ENCODE measurements at regions not wholly inside any gene's neighbourhood (a gene's known extent, or its start where the extent isn't known, plus 50 kb on each side); places are given as distances from the start of the nearest gene placed in this dataset.

GRCh38 chr21:27649323-27649722 is 682.4 kb upstream of the ADAMTS5 start:
- DNase-seq, result no peak

DNA sequence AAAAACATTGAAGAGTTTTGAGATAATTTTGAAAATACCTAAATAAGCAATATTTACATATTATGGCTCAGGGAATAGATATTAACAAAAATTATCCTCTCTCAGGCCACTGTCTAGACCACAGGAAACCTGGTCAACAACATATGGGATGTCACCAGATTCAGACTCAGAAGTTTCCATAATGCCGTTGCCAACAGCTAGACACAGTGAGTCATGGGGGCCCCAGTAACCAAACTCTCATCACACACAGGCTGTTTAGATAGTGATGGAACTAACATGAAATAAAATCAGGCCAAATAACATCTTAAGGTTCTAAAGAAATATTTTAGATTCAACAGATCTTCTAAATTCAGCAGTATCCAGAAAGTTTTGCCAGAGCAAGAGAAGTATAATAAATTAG is 681.7 kb upstream of the ADAMTS5 start:
- no peak for DNase-seq

GRCh38 chr21:27647921-27648320 is 681.0 kb upstream of the ADAMTS5 start:
- DNase-seq, result no peak

DNA sequence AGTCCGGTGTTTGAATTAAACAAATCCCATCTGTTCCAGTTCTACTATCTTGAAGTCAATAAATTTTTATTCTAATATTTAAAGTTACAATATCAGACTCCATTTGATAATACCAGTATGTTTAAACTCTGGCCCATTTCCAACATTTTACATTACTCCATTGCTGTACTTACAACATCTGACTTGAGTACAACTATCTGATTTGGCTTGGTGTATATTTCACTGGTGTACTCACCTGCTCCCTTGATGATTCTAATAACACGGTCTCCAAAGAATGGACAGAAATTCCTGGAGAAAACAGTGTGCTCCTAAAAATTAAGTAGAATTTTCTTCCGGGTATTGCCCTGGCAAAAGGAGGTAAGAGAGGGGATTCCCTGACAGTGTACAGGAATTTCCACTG is 680.5 kb upstream of the ADAMTS5 start:
- no peak for DNase-seq

- no peak for DNase-seq
These were observed 679.8 kb upstream of the ADAMTS5 start for GRCh38 chr21:27646691-27647090.

DNA sequence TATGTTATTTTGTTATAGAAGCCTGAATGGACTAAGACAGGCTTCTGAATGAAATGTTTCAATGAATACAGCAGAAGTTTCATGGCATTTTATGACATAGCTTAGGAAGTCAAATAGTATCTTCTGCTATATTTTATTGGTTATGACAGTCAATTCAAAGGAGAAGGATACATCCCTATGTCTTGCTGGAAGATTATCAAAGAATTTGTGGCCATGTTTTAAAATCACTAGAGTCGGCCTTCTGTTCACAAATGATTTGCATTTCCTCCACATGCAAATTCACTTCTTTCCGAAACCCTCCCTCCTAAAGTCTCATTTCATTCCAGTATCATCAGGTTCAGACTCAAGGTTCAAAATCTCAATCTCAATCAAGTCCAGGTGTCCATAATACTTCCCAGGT is 679.2 kb upstream of the ADAMTS5 start:
- DNase-seq, result no peak

GRCh38 chr21:27645285-27645684 is 678.4 kb upstream of the ADAMTS5 start:
- DNase-seq, result no peak

DNA sequence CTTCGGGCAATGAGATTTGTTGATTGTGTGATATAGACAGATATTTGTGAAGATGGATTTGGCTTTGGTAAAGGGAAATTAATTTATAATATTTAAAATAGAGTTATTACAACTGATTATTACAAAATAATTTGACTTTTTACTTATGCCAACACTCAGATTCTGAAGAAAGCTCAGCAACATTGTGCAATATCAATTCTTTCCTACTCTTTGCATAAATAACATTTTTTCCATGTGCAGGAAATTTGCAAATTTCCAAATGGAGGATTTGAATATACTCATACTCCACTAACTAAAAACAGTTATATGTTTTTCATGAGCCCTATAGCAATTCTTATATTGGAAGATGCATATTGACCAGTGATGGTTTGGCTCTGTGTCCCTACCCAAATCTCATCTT is 676.4 kb upstream of the ADAMTS5 start:
- no peak for DNase-seq

DNA sequence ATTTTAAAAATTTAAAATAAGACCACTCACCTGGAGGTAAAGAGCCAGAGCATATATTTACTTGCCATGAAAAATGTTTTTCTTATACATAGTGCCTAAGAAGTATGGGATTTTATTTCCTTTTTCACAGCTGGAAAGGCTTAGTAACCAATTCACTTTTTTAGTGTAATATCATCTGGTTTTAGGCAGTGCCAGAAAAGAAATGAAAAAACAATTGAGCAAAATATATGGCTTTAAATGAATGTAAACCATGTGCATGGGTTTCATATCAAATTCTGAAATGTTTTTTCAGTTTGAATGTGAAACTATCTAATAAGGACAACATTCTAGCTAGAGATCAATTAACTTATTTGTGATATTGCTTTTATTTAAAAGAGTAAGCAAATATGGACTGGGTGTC is 672.4 kb upstream of the ADAMTS5 start:
- DNase-seq, result no peak

GRCh38 chr21:27636656-27637055 is 669.8 kb upstream of the ADAMTS5 start:
- no peak for DNase-seq

DNA sequence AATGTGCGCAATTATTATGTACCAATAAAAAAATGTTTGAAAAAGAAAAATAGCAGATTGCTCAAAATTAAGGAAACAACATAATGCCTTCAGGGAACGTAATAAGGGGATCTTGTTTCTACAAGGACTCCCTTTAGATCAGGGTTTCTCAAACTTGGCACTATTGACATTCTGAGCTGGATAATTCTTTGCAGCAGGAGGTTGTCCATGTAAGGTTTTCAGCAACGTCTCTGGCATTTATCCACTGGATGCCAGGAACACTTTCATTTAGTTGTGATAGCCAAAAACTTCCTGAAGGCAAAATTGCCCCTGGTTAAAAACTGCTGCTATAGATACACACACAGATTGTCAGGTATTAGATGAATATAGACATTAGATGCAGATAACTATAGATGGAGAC is 666.7 kb upstream of the ADAMTS5 start:
- DNase-seq, result no peak

- DNase-seq, result no peak
These were observed 664.6 kb upstream of the ADAMTS5 start for GRCh38 chr21:27631471-27631870.

DNA sequence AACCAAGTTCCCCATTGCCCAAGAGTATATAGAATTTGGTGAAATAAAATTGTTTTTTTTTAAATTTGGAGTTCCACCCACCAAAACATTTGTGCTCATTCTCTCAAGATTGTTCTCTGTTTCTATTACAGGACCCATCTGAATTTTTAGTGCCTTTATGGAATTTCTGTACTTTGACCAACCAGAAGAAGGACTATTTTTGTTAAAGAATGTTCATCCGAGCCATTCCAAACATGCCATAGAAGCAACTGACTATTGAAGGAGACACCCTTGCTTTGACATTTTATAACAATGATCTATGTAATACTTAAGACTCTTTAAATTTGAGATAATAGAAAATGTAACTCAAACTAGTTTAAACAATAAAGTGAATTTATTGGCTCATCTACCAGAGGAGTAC is 655.7 kb upstream of the ADAMTS5 start:
- no peak for DNase-seq

- no peak for DNase-seq
These were observed 647.3 kb upstream of the ADAMTS5 start for GRCh38 chr21:27614231-27614630.

DNA sequence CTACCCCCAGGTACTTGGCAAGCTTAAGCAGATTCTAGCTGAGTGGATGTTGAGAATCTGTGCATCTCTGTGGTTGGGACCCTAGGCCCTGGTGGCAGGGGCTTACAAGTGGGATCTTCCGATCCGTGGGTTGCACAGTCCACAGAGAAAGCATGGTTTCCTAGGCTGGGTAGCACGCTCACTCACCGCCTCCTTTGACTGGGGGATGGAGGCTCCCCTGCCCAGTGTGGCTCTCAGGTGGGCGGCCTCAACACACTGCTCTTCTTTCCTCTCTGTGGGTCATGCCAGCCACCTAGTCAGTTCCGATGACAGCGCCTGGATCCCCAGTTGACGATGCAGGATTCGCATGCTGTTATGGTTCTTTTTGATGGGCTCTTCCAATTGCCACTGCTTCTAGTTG is 639.5 kb upstream of the ADAMTS5 start:
- no peak for DNase-seq

- DNase-seq, result no peak
These were observed 629.3 kb upstream of the ADAMTS5 start for GRCh38 chr21:27596196-27596595.

DNA sequence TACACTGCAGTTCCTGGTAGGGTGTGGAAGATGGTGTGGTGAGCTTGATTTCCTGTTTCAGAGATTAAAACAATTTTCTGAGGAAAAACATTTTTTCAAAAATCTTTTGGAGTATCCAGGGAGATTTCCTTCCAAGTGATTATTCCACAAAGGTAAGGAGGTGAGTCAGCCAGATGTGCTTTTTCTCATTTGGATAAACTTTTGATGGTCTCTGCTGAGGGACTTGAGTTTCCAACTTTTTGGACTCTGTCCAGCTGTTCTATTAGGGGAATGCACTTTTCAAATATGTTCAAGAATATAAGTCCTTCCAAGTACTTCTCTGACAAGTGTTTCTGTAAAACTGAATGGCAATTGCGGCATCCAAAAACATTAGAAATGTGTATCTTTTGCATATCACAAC is 628.8 kb upstream of the ADAMTS5 start:
- no peak for DNase-seq

GRCh38 chr21:27590271-27590670 is 623.4 kb upstream of the ADAMTS5 start:
- no peak for DNase-seq

DNA sequence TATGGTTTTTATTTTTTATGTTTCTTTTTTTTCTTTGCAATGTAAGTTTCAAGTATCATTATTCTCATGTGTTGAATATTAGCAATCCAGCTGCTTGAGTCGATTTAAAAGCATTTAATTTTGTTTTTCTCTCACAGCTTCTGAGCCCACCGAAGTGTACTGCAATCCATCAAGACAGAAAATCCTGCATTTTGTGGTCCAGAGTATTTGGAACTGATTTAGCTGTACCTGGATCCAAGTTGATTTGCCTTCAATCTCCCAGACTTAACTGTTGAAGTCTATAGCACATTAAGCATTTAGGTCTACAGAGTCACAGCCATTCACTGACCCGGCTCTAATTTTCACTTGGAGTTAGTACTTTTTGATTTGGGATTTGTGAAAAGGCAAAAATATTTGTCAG is 622.9 kb upstream of the ADAMTS5 start:
- DNase-seq, result no peak

GRCh38 chr21:27586986-27587385 is 620.1 kb upstream of the ADAMTS5 start:
- DNase-seq, result no peak

- DNase-seq, result no peak
These were observed 619.4 kb upstream of the ADAMTS5 start for GRCh38 chr21:27586326-27586725.

DNA sequence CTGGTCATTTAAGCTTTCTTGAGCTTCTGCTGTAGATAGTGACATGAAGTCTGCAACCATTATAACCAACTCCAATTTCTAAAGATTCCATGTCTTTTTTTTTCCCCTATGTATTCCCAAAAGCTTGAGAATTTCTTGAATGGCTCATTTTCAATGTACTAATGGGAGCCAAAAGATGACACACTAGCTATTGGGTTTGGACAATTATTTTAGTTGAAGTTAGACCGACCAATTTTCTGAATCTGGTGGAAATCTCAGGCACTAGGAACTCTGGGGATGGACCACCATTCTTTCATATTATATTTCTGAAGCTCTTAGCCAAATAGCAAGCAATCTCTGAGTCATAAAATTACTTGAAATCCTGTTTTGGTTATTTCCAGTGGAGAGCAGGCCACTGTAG is 617.4 kb upstream of the ADAMTS5 start:
- DNase-seq, result no peak

- DNase-seq, result no peak
These were observed 616.1 kb upstream of the ADAMTS5 start for GRCh38 chr21:27582948-27583430.

GRCh38 chr21:27582246-27582947 is 615.5 kb upstream of the ADAMTS5 start:
- no peak for DNase-seq

- DNase-seq, result no peak
These were observed 614.3 kb upstream of the ADAMTS5 start for GRCh38 chr21:27581168-27581567.

All from CD4-positive, alpha-beta T cell treated with Interleukin-12 subunit alpha and Interleukin-12 subunit beta, for 1 hour (primary cell).